SH-SY5Y (cell line): ENCODE measurements at regions not wholly inside any gene's neighbourhood (a gene's known extent, or its start where the extent isn't known, plus 50 kb on each side); places are given as distances from the start of the nearest gene placed in this dataset.

Experiments
- GATA2 ChIP-seq: IDR thresholded peaks from 2 replicates; pipeline ENCODE4 v1.6.1; 2011; ENCODE audit warnings: mild to moderate bottlenecking, low read depth, low read length
- GATA3 ChIP-seq: IDR thresholded peaks from 2 replicates; pipeline ENCODE4 v1.6.1; 2011; ENCODE audit warnings: low read depth, mild to moderate bottlenecking, low read length, moderate library complexity

GRCh38 chr2:220174826-220175225, 547.4 kb downstream of the SLC4A3 start:
- no peak for TF ChIP-seq GATA2
- no peak for TF ChIP-seq GATA3

GRCh38 chr2:220175967-220176366, 548.5 kb downstream of the SLC4A3 start:
- TF ChIP-seq GATA3 (no peak), GATA2 (no peak)

- TF ChIP-seq GATA3 = no peak
- TF ChIP-seq GATA2 = no peak
Observed at GRCh38 chr2:220178991-220179695, 551.7 kb downstream of the SLC4A3 start.

GRCh38 chr2:220181165-220181564, 553.7 kb downstream of the SLC4A3 start:
- no peak for TF ChIP-seq GATA3
- TF ChIP-seq GATA2 = no peak

GRCh38 chr2:220182790-220183189, 555.4 kb downstream of the SLC4A3 start:
- no peak for TF ChIP-seq GATA2
- TF ChIP-seq GATA3 = no peak

- TF ChIP-seq GATA2 = no peak
- TF ChIP-seq GATA3 = no peak
Observed at GRCh38 chr2:220185766-220186305, 558.4 kb downstream of the SLC4A3 start.

GRCh38 chr2:220188031-220188430, 560.6 kb downstream of the SLC4A3 start:
- TF ChIP-seq GATA3 = no peak

GRCh38 chr2:220191031-220191430, 563.6 kb downstream of the SLC4A3 start:
- TF ChIP-seq GATA2 (no peak), GATA3 (no peak)

GRCh38 chr2:220191737-220192136, 564.3 kb downstream of the SLC4A3 start:
- no peak for TF ChIP-seq GATA2
- no peak for TF ChIP-seq GATA3

- TF ChIP-seq GATA2 = no peak
- TF ChIP-seq GATA3 = no peak
Observed at GRCh38 chr2:220192994-220193753, 565.7 kb downstream of the SLC4A3 start.

- TF ChIP-seq GATA2 (no peak), GATA3 (no peak)
Observed at GRCh38 chr2:220194630-220195584, 567.5 kb downstream of the SLC4A3 start.

- no peak for TF ChIP-seq GATA2
- no peak for TF ChIP-seq GATA3
Observed at GRCh38 chr2:220198896-220199295, 571.5 kb downstream of the SLC4A3 start.

- TF ChIP-seq GATA3 = no peak
- TF ChIP-seq GATA2 = no peak
Observed at GRCh38 chr2:220202066-220202465, 574.6 kb downstream of the SLC4A3 start.

GRCh38 chr2:220209093-220209492, 581.7 kb downstream of the SLC4A3 start:
- no peak for TF ChIP-seq GATA3
- TF ChIP-seq GATA2 = no peak

GRCh38 chr2:220209751-220210150, 582.3 kb downstream of the SLC4A3 start:
- TF ChIP-seq GATA2 (no peak), GATA3 (no peak)
